NCI-H526 (cell line): ENCODE measurements at regions not wholly inside any gene's neighbourhood (a gene's known extent, or its start where the extent isn't known, plus 50 kb on each side); places are given as distances from the start of the nearest gene placed in this dataset.
"Not testable (repeated sequence)": the region's sequence is repeated elsewhere in the genome, so short reads cannot be mapped to it uniquely, and the experiment has no call there.

ENCODE experiments used
- DNase-seq, 2 experiments: peaks; one replicate each; lab custom pipeline; 2025; lab: John Stamatoyannopoulos, UW

DNA sequence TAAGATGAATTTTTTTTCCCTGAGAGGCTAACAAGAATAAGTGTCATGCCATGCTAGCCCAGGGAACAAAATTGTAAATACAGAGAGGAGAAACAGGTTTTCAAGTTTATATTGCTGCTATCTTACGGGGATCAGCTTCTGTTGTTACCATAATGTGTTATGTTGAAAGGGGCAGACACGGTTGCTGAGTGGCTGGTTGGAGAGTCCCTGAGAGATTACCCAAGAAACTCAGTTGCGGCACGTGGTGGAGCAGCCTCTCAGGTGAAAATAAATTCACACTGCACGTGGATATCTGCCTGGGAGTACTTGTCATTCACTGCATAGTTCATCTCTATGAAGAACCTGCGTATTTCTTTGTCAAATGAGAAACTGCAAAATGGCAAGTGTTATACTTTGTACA is 293.6 kb downstream of the TDRD3 start:
- DNase-seq: no peak

- DNase-seq: no peak
These were observed 292.6 kb downstream of the TDRD3 start for GRCh38 chr13:60689571-60689970.

- DNase-seq: no peak
These were observed 292.1 kb downstream of the TDRD3 start for GRCh38 chr13:60689076-60689475.

GRCh38 chr13:60679928-60680694 is 283.1 kb downstream of the TDRD3 start:
- DNase-seq: no peak

- DNase-seq: no peak
These were observed 282.1 kb downstream of the TDRD3 start for GRCh38 chr13:60679131-60679530.

- DNase-seq: no peak
These were observed 274.4 kb downstream of the TDRD3 start for GRCh38 chr13:60671386-60671785.

DNA sequence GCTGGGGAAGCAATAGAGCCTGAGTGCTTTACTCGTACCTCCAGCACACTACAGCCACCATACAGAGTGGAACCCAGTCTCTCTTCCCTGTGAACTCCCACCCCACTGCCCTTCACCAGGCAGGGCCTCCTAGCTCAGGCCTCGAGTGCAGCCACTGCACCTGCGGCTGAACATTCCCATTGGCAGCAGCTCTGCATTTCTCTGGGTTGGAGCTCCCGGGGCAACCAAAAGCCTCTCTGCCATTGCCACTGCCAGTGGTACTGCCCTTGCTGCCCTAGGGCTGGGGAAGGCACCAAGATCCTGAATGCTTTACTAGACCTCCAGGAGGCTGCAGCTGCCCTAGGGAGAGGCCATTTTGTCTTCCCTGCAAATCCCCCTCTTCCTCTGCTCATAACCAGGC is 266.8 kb downstream of the TDRD3 start:
- DNase-seq: no peak

DNA sequence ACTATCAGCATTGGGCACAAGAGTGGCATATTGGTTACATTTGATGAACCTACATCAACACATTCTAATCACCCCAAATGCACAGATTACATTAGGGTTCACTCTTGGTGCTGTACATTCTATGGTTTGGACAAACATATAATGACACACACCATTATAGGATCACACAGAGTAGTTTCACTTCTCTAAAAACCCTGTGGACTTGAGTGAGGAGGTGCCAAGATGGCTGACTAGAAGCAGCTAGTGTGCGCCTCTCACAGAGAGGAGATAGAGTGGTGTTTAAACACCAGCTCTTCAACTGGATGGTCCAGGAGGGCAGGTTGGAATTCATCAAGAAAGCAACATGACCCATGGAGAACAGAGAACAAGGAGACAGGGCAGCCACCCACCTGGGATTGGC is 265.6 kb downstream of the TDRD3 start:
- no peak for DNase-seq

GRCh38 chr13:60661521-60661920 is 264.5 kb downstream of the TDRD3 start:
- DNase-seq: no peak

- DNase-seq: not testable (repeated sequence)
These were observed 260.6 kb downstream of the TDRD3 start for GRCh38 chr13:60657586-60657985.

DNA sequence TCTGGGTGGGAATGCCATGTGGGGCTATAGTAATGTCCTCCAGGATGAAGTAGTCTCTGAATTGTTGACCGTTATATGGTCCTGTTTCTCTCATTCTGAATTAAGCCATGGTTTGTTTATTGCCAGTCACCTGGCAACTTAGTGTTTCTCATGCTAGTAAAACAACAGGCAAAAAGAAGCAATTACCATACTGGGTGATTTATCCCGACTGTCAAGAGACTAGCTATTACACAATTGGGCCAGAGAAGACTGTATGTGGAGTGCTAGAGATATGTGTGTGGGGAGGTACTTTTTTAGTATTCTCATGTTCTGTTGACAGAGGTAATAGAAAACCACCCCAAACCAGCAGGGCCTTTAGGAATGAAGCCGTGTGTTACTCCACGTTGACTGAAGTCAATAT is 258.2 kb downstream of the TDRD3 start:
- no peak for DNase-seq

DNA sequence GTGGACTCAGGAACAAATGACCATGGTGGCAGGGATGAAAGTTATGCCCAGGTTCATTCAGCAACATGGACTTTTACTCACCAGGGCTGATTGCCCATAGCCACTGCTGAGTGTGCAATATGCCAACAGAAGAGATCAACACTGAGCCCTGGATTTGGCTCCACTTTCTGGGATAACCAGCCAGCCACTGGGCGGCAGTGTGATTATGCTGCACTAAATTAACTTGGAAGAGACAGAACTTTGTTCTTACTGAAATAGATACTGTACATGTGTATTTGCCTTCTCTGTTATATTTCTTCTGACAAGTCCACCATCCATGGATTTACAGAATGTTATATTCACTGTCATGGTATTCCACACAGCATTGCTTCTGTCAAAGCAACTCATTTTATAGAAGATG is 257.4 kb downstream of the TDRD3 start:
- DNase-seq: peak; percentile 16 to 58

GRCh38 chr13:60647547-60647946 is 250.5 kb downstream of the TDRD3 start:
- DNase-seq: no peak

DNA sequence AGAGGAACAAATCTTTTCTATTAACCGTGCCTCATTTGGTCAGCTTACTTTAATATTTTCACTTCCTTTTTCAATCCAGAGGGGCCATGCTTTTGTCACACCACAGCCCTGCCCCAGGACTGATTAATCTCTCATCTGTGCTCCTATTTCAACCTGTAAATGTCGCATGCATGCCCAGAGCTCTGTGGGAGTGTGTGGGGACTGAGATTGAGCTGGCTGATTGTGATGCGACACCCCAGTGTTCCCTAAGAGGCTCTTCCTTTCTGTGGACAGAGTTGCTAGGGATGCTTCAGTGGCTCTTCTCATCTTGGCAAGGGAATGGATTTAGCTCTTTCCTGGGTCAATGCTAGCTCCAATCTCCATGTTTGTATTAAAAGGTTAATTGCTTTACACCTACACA is 249.6 kb downstream of the TDRD3 start:
- DNase-seq: no peak

GRCh38 chr13:60645676-60646075 is 248.7 kb downstream of the TDRD3 start:
- DNase-seq: no peak

DNA sequence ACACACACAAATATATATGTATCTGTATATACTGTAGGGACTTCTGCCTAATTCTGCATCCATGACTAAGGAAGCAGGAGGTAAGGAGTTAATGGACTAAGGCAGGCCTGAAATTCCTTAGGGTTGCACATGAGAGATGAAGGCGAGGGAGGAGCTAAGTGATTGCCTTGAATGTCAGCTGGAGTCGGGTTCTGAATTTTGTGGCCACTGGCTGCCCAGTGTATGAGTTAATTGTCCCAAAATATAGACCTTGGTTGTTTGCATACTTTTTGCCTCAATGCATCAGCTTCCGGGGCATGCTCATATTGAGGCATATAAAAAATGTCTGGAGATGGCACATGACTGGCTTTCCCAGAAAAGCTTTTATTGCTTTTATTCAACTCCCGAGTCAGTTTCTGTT is 245.5 kb downstream of the TDRD3 start:
- DNase-seq: no peak

GRCh38 chr13:60629158-60629557 is 232.1 kb downstream of the TDRD3 start:
- no peak for DNase-seq

- DNase-seq: peak; percentile 29 to 72
These were observed 230.2 kb downstream of the TDRD3 start for GRCh38 chr13:60627071-60627686.
